HepG2 (cell line): ENCODE measurements at regions not wholly inside any gene's neighbourhood (a gene's known extent, or its start where the extent isn't known, plus 50 kb on each side); places are given as distances from the start of the nearest gene placed in this dataset.

ENCODE experiments used
- ATAC-seq: fragments of 200-7000 bp; cut with Tn5 transposase; 3 replicates; pipeline ENCODE4 v1.9.1; 2020; ENCODE audit warnings: mild to moderate bottlenecking, moderate library complexity
- BruUV-seq: library from RNA; stranded (reverse); fragments of 400-500 nt; replicated peaks from 2 replicates; lab custom pipeline; 2021; lab: Mats Ljungman, UMichigan
- CTCF ChIA-PET: fragments of 300-600 bp; formaldehyde crosslinking; extraction: SDS; loops from one replicate; lab custom pipeline; 2021; ENCODE audit warnings: low total read pairs, inconsistent platforms, low intra/inter-chr PET ratio; lab: Yijun Ruan, JAX
- POLR2A ChIA-PET: fragments of 350-600 bp; sonication (Branson Sonifier 250); formaldehyde crosslinking; loops from one replicate; lab custom pipeline; 2020; ENCODE audit warnings: antibody characterized with exemption, inconsistent platforms; lab: Yijun Ruan, JAX
- DNase-seq: peaks from one replicate; pipeline ENCODE4 v3.0.0-alpha.2; 2015; ENCODE audit warnings: low spot score
- FAIRE-seq: peaks from 3 replicates; lab custom pipeline; 2011; peaks lifted over from hg19 to GRCh38; lab: Jason Lieb, UNC
- H2AFZ ChIP-seq: one replicate; pipeline ENCODE4 v1.6.1; 2011; ENCODE audit warnings: low read length, inconsistent platforms
- H3K27ac ChIP-seq: fragments of 300-600 bp; 3 replicates; pipeline ENCODE4 v1.8.0; 2011; ENCODE audit warnings: mixed run types, mild to moderate bottlenecking, mixed read lengths, low read length, inconsistent platforms; ENCODE audit not compliant: insufficient read depth; ENCODE audit errors: extremely low read length
- H3K27me3 ChIP-seq, 2 experiments: fragments of 200-600 bp in 1 of 2; 2 replicates in 1 of 2; 3 replicates in 1 of 2; pipeline versions ENCODE4 v1.6.0 to v1.8.0; 2011; ENCODE audit warnings: low read length in 2 of 2, mild to moderate bottlenecking in 2 of 2, moderate library complexity in 2 of 2, inconsistent platforms in 1 of 2; ENCODE audit not compliant: insufficient read depth in 2 of 2, control insufficient read depth in 1 of 2
- H3K36me3 ChIP-seq, 2 experiments: fragments of 200-600 bp in 1 of 2; replicated peaks in 1 of 2; 2 replicates in 1 of 2; 3 replicates in 1 of 2; pipeline versions ENCODE4 v1.5.1 to v1.8.0; 2011; ENCODE audit warnings: low read length in 2 of 2, inconsistent platforms in 1 of 2; ENCODE audit not compliant: insufficient read depth in 2 of 2, control insufficient read depth in 1 of 2
- H3K4me1 ChIP-seq: 2 replicates; pipeline ENCODE4 v1.5.1; 2012; ENCODE audit warnings: low read length, inconsistent platforms; ENCODE audit not compliant: insufficient read depth
- H3K4me2 ChIP-seq: 2 replicates; pipeline ENCODE4 v1.6.0; 2011; ENCODE audit warnings: low read depth, low read length, inconsistent platforms
- H3K4me3 ChIP-seq, 3 experiments: fragments of 200-600 bp in 1 of 3; sonication (generic), shearing (Covaris generic) in 1 of 3; replicated peaks in 1 of 3; 2 replicates each; pipeline ENCODE4 v1.5.1; 2011 to 2016; ENCODE audit warnings: low read length in 3 of 3, inconsistent platforms in 2 of 3, low read depth in 2 of 3, mild to moderate bottlenecking in 2 of 3, control low read depth in 1 of 3, mixed read lengths in 1 of 3; ENCODE audit not compliant: insufficient read depth in 1 of 3
- H3K79me2 ChIP-seq: one replicate; pipeline ENCODE4 v1.6.1; 2011; ENCODE audit warnings: low read length, inconsistent platforms; ENCODE audit not compliant: insufficient read depth
- H3K9ac ChIP-seq: 2 replicates; pipeline ENCODE4 v1.6.0; 2011; ENCODE audit warnings: mild to moderate bottlenecking, low read depth, low read length, inconsistent platforms; ENCODE audit not compliant: insufficient read depth
- H3K9me3 ChIP-seq: 2 replicates; pipeline ENCODE4 v1.5.1; 2012; ENCODE audit warnings: mild to moderate bottlenecking, low read length
- H4K20me1 ChIP-seq: 2 replicates; pipeline ENCODE4 v1.6.0; 2011; ENCODE audit warnings: inconsistent platforms, mild to moderate bottlenecking, low read length, moderate library complexity; ENCODE audit not compliant: insufficient read depth
- AGO2 ChIP-seq: fragments of 200-400 bp; formaldehyde crosslinking; optimal IDR thresholded peaks from 2 replicates; pipeline ENCODE3; 2017; ENCODE audit warnings: mild to moderate bottlenecking, low read depth, low read length, moderate library complexity
- ARID2 ChIP-seq: sonication (generic); formaldehyde crosslinking; IDR thresholded peaks from 2 replicates; pipeline ENCODE4 v1.8.1; 2022; ENCODE audit warnings: mild to moderate bottlenecking, missing genetic modification reagents, borderline replicate concordance
- FOXC1 ChIP-seq: sonication (generic); formaldehyde crosslinking; IDR thresholded peaks from 2 replicates; pipeline ENCODE4 v1.8.0; 2022; ENCODE audit warnings: mild to moderate bottlenecking, missing genetic modification reagents, borderline replicate concordance
- GABPA ChIP-seq, 2 experiments: IDR thresholded peaks; 2 replicates each; pipeline ENCODE4 v1.6.1; 2011 to 2016; ENCODE audit warnings: low read depth in 2 of 2, low read length in 1 of 2, missing biosample characterization in 1 of 2, missing genetic modification characterization in 1 of 2
- KAT2B ChIP-seq: fragments of 150-350 bp; IDR thresholded peaks from 2 replicates; pipeline ENCODE4 v1.6.1; 2014; ENCODE audit warnings: low read depth, low read length, borderline replicate concordance
- MXD3 ChIP-seq: IDR thresholded peaks from 2 replicates; pipeline ENCODE4 v1.6.1; 2016; ENCODE audit warnings: mild to moderate bottlenecking, missing biosample characterization, missing genetic modification reagents
- NKX3-1 ChIP-seq: sonication (generic); formaldehyde crosslinking; IDR thresholded peaks from 2 replicates; pipeline ENCODE4 v1.5.0; 2020; ENCODE audit warnings: missing genetic modification reagents
- SP1 ChIP-seq, 2 experiments: fragments of 450-650 bp in 1 of 2; sonication (generic) in 1 of 2; formaldehyde crosslinking in 1 of 2; IDR thresholded peaks; 2 replicates each; pipeline versions ENCODE4 v1.4.0 to v1.6.1; 2016 to 2020; ENCODE audit warnings: missing genetic modification reagents in 1 of 2
- SRSF1 ChIP-seq: fragments of 200-400 bp; formaldehyde crosslinking; optimal IDR thresholded peaks from 2 replicates; pipeline ENCODE3; 2017; ENCODE audit warnings: mild to moderate bottlenecking, low read depth, low read length, moderate library complexity
- TFDP2 ChIP-seq: sonication (generic); formaldehyde crosslinking; IDR thresholded peaks from 2 replicates; pipeline ENCODE4 v1.4.0; 2020; ENCODE audit warnings: missing genetic modification reagents
- THYN1 ChIP-seq: sonication (generic); formaldehyde crosslinking; IDR thresholded peaks from 2 replicates; pipeline ENCODE4 v1.8.1; 2023; ENCODE audit warnings: low read depth, mild to moderate bottlenecking, moderate library complexity, missing genetic modification reagents, borderline replicate concordance
- ZNF180 ChIP-seq: sonication (generic); formaldehyde crosslinking; IDR thresholded peaks from 2 replicates; pipeline ENCODE4 v1.4.0; 2020; ENCODE audit warnings: low read depth, missing genetic modification reagents, borderline replicate concordance
- ZNF296 ChIP-seq: sonication (generic); formaldehyde crosslinking; conservative IDR thresholded peaks from 2 replicates; pipeline ENCODE4 v1.5.0; 2020; ENCODE audit warnings: mild to moderate bottlenecking, missing genetic modification reagents
- ZNF317 ChIP-seq: sonication (generic); formaldehyde crosslinking; IDR thresholded peaks from 2 replicates; pipeline ENCODE4 v1.5.0; 2020; ENCODE audit warnings: mild to moderate bottlenecking, missing genetic modification reagents
- ZNF605 ChIP-seq: sonication (generic); formaldehyde crosslinking; IDR thresholded peaks from 2 replicates; pipeline ENCODE4 v1.8.0; 2022; ENCODE audit warnings: mild to moderate bottlenecking, missing genetic modification reagents
- in situ Hi-C: cut with HindIII; loops from 2 replicates; pipeline ENCODE4 v1.10.0; 2017; ENCODE audit warnings: low pct_unique_long_range_greater_than_20kb; ENCODE audit not compliant: extremely low pct_ligation_motif_present
- intact Hi-C: fragments of 100-400 bp; cut with micrococcal nuclease; formaldehyde crosslinking; loops from one replicate; pipeline ENCODE4 v1.10.0; 2022; ENCODE audit not compliant: unreplicated experiment

DNA sequence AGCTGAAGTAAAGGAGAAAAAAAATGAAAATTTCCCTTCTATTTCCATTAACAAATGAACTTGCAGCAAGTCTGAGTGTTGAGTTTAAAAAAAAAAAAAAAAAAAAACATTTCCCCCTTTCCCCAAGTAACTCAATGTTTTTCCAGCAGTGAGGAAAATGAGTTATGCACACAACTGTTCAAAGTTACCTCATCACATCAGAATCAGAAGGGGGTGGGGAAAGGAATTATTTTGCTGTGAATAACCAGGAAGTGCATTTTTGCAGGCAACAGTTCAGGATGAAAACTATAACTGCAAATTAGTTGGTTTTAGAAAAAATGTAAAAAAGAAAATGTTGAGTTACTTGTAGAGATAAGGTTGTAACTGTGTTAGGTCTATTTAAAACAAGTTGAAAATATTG lies 568.9 kb upstream of the CITED2 start:
- no peak overlapping the region for H3K4me2 ChIP-seq
- H3K9me3 ChIP-seq, result no peaks in the 10 kb centered on the region
- DNase-seq, result peak; percentile 12
- CTCF ChIA-PET, result no interaction called here
- TF ChIP-seq ARID2 (CRISPR knock-in tag), result no peak
- no peak for TF ChIP-seq AGO2
- no peak for TF ChIP-seq TFDP2 (CRISPR knock-in tag)
- no peak for TF ChIP-seq MXD3 (CRISPR knock-in tag)
- no peak for TF ChIP-seq ZNF296 (CRISPR knock-in tag)
- no peak for TF ChIP-seq THYN1 (CRISPR knock-in tag)
- TF ChIP-seq NKX3-1 (CRISPR knock-in tag), result no peak
- no peak for TF ChIP-seq SRSF1
- TF ChIP-seq ZNF180 (CRISPR knock-in tag), result no peak
- no peak for TF ChIP-seq ZNF317 (CRISPR knock-in tag)
- TF ChIP-seq GABPA (IDR thresholded peaks at IDR 0.05; ENCODE audit: low read depth, low read length), result no peak
- TF ChIP-seq GABPA (CRISPR knock-in tag; IDR thresholded peaks at IDR 0.05; ENCODE audit: low read depth), result no peak
- TF ChIP-seq SP1 (IDR thresholded peaks at IDR 0.05), result no peak
- no peak for TF ChIP-seq SP1 (CRISPR knock-in tag; IDR thresholded peaks at IDR 0.05)
- TF ChIP-seq ZNF605 (CRISPR knock-in tag), result no peak
- no peak for TF ChIP-seq FOXC1
- no peak for TF ChIP-seq KAT2B
- POLR2A ChIA-PET, result no interaction called here
- no peaks in the 10 kb centered on the region for H3K36me3 ChIP-seq
- intact Hi-C loops, result no loop called here
- H3K4me3 ChIP-seq, result no peak overlapping the region
- no peak for ATAC-seq
- FAIRE-seq, result no peak
- in situ Hi-C loops, result no loop called here
- no peaks in the 10 kb centered on the region for H3K4me1 ChIP-seq
- no peaks in the 10 kb centered on the region for H3K79me2 ChIP-seq
- no peaks in the 10 kb centered on the region; a peak in 1 of 5 replicates for H3K27me3 ChIP-seq
- H2AFZ ChIP-seq, result no peak overlapping the region
- H3K27ac ChIP-seq, result no peak overlapping the region
- H3K9ac ChIP-seq, result no peak overlapping the region
- no peaks in the 10 kb centered on the region for H4K20me1 ChIP-seq
- BruUV-seq, result no TSS peak
